SK-N-SH (cell line): ENCODE measurements at regions not wholly inside any gene's neighbourhood (a gene's known extent, or its start where the extent isn't known, plus 50 kb on each side); places are given as distances from the start of the nearest gene placed in this dataset.

ENCODE experiments used
- CTCF ChIA-PET: fragments of 300-600, 350-600 bp; formaldehyde crosslinking; extraction: SDS; loops from one replicate; lab custom pipeline; 2021; lab: Yijun Ruan, JAX
- POLR2A ChIA-PET: fragments of 350-600 bp; sonication (Branson Sonifier 250); formaldehyde crosslinking; extraction: SDS; loops from one replicate; lab custom pipeline; 2020; ENCODE audit warnings: antibody characterized with exemption, inconsistent platforms; lab: Yijun Ruan, JAX
- DNase-seq: peaks from one replicate; pipeline ENCODE4 v3.0.0; 2012
- H2AFZ ChIP-seq: fragments of 200-600 bp; sonication (generic); 2 replicates; pipeline ENCODE4 v1.8.1; 2016; ENCODE audit warnings: antibody characterized with exemption, mild to moderate bottlenecking, low read depth
- H3F3A ChIP-seq: fragments of 200-600 bp; sonication (generic); replicated peaks from 2 replicates; pipeline ENCODE3; 2016; ENCODE audit warnings: antibody characterized with exemption, mild to moderate bottlenecking; ENCODE audit not compliant: insufficient read depth
- H3K27ac ChIP-seq, 2 experiments: fragments of 200-500 bp in 1 of 2; fragments of 200-600 bp in 1 of 2; sonication (Bioruptor generic) in 1 of 2; sonication (generic), shearing (Covaris generic) in 1 of 2; 2 replicates each; pipeline versions ENCODE4 v1.5.1 to v1.6.1; 2014 to 2016; ENCODE audit warnings: low read depth in 2 of 2, inconsistent platforms in 1 of 2, low read length in 1 of 2, mild to moderate bottlenecking in 1 of 2, mixed read lengths in 1 of 2
- H3K27me3 ChIP-seq: fragments of 200-600 bp; sonication (generic), shearing (Covaris generic); 2 replicates; pipeline ENCODE4 v1.6.1; 2016; ENCODE audit warnings: mixed run types; ENCODE audit not compliant: insufficient read depth
- H3K36me3 ChIP-seq, 2 experiments: fragments of 200-500 bp in 1 of 2; fragments of 200-600 bp in 1 of 2; sonication (Bioruptor generic) in 1 of 2; sonication (generic) in 1 of 2; replicated peaks in 1 of 2; 2 replicates each; pipeline versions ENCODE3 to v1.5.1; 2014 to 2016; ENCODE audit warnings: low read length in 1 of 2, mild to moderate bottlenecking in 1 of 2; ENCODE audit not compliant: insufficient read depth in 2 of 2, control insufficient read depth in 1 of 2
- H3K4me1 ChIP-seq, 2 experiments: fragments of 200-500 bp in 1 of 2; fragments of 200-600 bp in 1 of 2; sonication (Bioruptor generic) in 1 of 2; sonication (generic), shearing (Covaris generic) in 1 of 2; 2 replicates each; pipeline versions ENCODE4 v1.5.1 to v1.6.1; 2014 to 2016; ENCODE audit warnings: low read depth in 1 of 2, low read length in 1 of 2, mixed run types in 1 of 2; ENCODE audit not compliant: insufficient read depth in 2 of 2, control insufficient read depth in 1 of 2
- H3K4me2 ChIP-seq: fragments of 200-600 bp; sonication (generic), shearing (Covaris generic); 2 replicates; pipeline ENCODE4 v1.6.1; 2017; ENCODE audit warnings: mixed run types
- H3K4me3 ChIP-seq, 2 experiments: fragments of 200-500 bp in 1 of 2; fragments of 200-600 bp in 1 of 2; sonication (Bioruptor generic) in 1 of 2; sonication (generic), shearing (Covaris generic) in 1 of 2; 2 replicates each; pipeline versions ENCODE4 v1.5.1 to v1.8.1; 2014 to 2016; ENCODE audit warnings: low read depth in 2 of 2, inconsistent platforms in 1 of 2, low read length in 1 of 2, mild to moderate bottlenecking in 1 of 2, mixed read lengths in 1 of 2, moderate library complexity in 1 of 2
- H3K79me2 ChIP-seq: fragments of 200-600 bp; sonication (generic); 2 replicates; pipeline ENCODE4 v1.8.1; 2017; ENCODE audit warnings: mild to moderate bottlenecking; ENCODE audit not compliant: insufficient read depth
- H3K9ac ChIP-seq: fragments of 200-600 bp; sonication (generic); 2 replicates; pipeline ENCODE4 v1.6.1; 2017; ENCODE audit warnings: mixed run types
- H3K9me2 ChIP-seq: fragments of 200-600 bp; sonication (generic); 2 replicates; pipeline ENCODE4 v1.6.1; 2017; ENCODE audit warnings: mixed run types
- H3K9me3 ChIP-seq: fragments of 200-600 bp; sonication (generic); 2 replicates; pipeline ENCODE4 v1.6.1; 2017; ENCODE audit warnings: mixed run types, mild to moderate bottlenecking, moderate library complexity
- H4K20me1 ChIP-seq: fragments of 200-600 bp; sonication (generic); 2 replicates; pipeline ENCODE4 v1.6.1; 2017; ENCODE audit warnings: mild to moderate bottlenecking, mixed run types; ENCODE audit not compliant: insufficient read depth
- ELF1 ChIP-seq: IDR thresholded peaks from 2 replicates; pipeline ENCODE4 v1.4.0; 2012
- EZH2phosphoT487 ChIP-seq: fragments of 200-600 bp; sonication (generic); IDR thresholded peaks from 2 replicates; pipeline ENCODE4 v1.6.1; 2017; ENCODE audit warnings: low read depth, mixed run types, mild to moderate bottlenecking, antibody characterized with exemption, moderate library complexity, borderline replicate concordance
- FOSL2 ChIP-seq: IDR thresholded peaks from 2 replicates; pipeline ENCODE4 v1.4.0; 2012; ENCODE audit warnings: low read depth, mild to moderate bottlenecking, moderate library complexity, borderline replicate concordance
- FOXJ3 ChIP-seq: sonication (generic); formaldehyde crosslinking; IDR thresholded peaks from 2 replicates; pipeline ENCODE4 v1.5.1; 2020; ENCODE audit warnings: mild to moderate bottlenecking, missing genetic modification reagents
- FOXM1 ChIP-seq: IDR thresholded peaks from 2 replicates; pipeline ENCODE4 v1.4.0; 2012; ENCODE audit warnings: low read depth, mild to moderate bottlenecking
- GABPA ChIP-seq: IDR thresholded peaks from 2 replicates; pipeline ENCODE4 v1.4.0; 2012; ENCODE audit warnings: low read depth, mild to moderate bottlenecking
- GATA2 ChIP-seq: sonication (generic); formaldehyde crosslinking; IDR thresholded peaks from 2 replicates; pipeline ENCODE4 v1.5.0; 2020; ENCODE audit warnings: mild to moderate bottlenecking, missing genetic modification reagents
- JUND ChIP-seq: IDR thresholded peaks from 2 replicates; pipeline ENCODE4 v1.4.0; 2012
- NFIC ChIP-seq: IDR thresholded peaks from 2 replicates; pipeline ENCODE4 v1.4.0; 2012; ENCODE audit warnings: borderline replicate concordance
- PBX3 ChIP-seq: IDR thresholded peaks from 2 replicates; pipeline ENCODE4; 2012
- RAD21 ChIP-seq: IDR thresholded peaks from 2 replicates; pipeline ENCODE4 v1.6.1; 2012; ENCODE audit warnings: mild to moderate bottlenecking, low read length
- RCOR1 ChIP-seq: fragments of 150-350 bp; IDR thresholded peaks from 2 replicates; pipeline ENCODE4 v1.6.1; 2017; ENCODE audit warnings: antibody characterized with exemption, low read length
- REST ChIP-seq: IDR thresholded peaks from 2 replicates; pipeline ENCODE4 v1.6.1; 2012; ENCODE audit warnings: mild to moderate bottlenecking, low read depth, low read length, moderate library complexity
- RFX5 ChIP-seq: IDR thresholded peaks from 2 replicates; pipeline ENCODE4 v1.6.1; 2012; ENCODE audit warnings: mild to moderate bottlenecking, improper control_type of control experiment, low read length
- SIN3A ChIP-seq: IDR thresholded peaks from 2 replicates; pipeline ENCODE4 v1.6.1; 2012; ENCODE audit warnings: low read depth, mild to moderate bottlenecking, low read length, moderate library complexity, borderline replicate concordance
- TAF1 ChIP-seq: IDR thresholded peaks from 2 replicates; pipeline ENCODE4 v1.6.1; 2012; ENCODE audit warnings: low read depth, mild to moderate bottlenecking, low read length, moderate library complexity, borderline replicate concordance
- WGBS: methylation state at CpG from one replicate; pipeline ENCODE4 v1.1.6; 2017; ENCODE audit warnings: low lambda C conversion rate; 5-methylcytosine and 5-hydroxymethylcytosine counted together
- TF ChIP-seq, protein P1 (sequence below): IDR thresholded peaks from 2 replicates; pipeline ENCODE4 v1.4.0; 2012; ENCODE audit warnings: low read depth, borderline replicate concordance
- TF ChIP-seq, protein P2 (sequence below): fragments of 200-600 bp; sonication (generic); IDR thresholded peaks from 2 replicates; pipeline ENCODE4 v1.6.1; 2017; ENCODE audit warnings: antibody characterized with exemption, mild to moderate bottlenecking, moderate library complexity

GRCh38 chrX:148080593-148080992 lies 99.5 kb downstream of the FMR1NB start:
- H3K4me2 ChIP-seq: no peak overlapping the region
- H3K4me3 ChIP-seq: no peak overlapping the region
- no peak overlapping the region for H2AFZ ChIP-seq
- WGBS: 0% methylated on average over 2 of the region's 2 CpGs
- H3K9me2 ChIP-seq: no peaks in the 10 kb centered on the region
- no peaks in the 10 kb centered on the region for H3K79me2 ChIP-seq
- no peaks in the 10 kb centered on the region for H3K27me3 ChIP-seq
- CTCF ChIA-PET: no interaction called here
- DNase-seq: no peak
- H4K20me1 ChIP-seq: no peaks in the 10 kb centered on the region
- no peaks in the 10 kb centered on the region for H3F3A ChIP-seq
- H3K36me3 ChIP-seq: no peaks in the 10 kb centered on the region
- no peak overlapping the region for H3K27ac ChIP-seq
- no peak overlapping the region for H3K9ac ChIP-seq
- H3K4me1 ChIP-seq: no peaks in the 10 kb centered on the region
- no peaks in the 10 kb centered on the region for H3K9me3 ChIP-seq
- no peak for TF ChIP-seq FOXJ3 (CRISPR knock-in tag)
- TF ChIP-seq RAD21: no peak
- no peak for TF ChIP-seq REST
- TF ChIP-seq RFX5: no peak
- no peak for TF ChIP-seq JUND
- TF ChIP-seq EZH2phosphoT487: no peak
- no peak for TF ChIP-seq FOXM1
- no peak for TF ChIP-seq TAF1
- no peak for TF ChIP-seq FOSL2
- no peak for TF ChIP-seq RCOR1
- no peak for TF ChIP-seq GATA2 (CRISPR knock-in tag)
- TF ChIP-seq GABPA: no peak
- no peak for TF ChIP-seq SIN3A
- TF ChIP-seq, protein P1, sequence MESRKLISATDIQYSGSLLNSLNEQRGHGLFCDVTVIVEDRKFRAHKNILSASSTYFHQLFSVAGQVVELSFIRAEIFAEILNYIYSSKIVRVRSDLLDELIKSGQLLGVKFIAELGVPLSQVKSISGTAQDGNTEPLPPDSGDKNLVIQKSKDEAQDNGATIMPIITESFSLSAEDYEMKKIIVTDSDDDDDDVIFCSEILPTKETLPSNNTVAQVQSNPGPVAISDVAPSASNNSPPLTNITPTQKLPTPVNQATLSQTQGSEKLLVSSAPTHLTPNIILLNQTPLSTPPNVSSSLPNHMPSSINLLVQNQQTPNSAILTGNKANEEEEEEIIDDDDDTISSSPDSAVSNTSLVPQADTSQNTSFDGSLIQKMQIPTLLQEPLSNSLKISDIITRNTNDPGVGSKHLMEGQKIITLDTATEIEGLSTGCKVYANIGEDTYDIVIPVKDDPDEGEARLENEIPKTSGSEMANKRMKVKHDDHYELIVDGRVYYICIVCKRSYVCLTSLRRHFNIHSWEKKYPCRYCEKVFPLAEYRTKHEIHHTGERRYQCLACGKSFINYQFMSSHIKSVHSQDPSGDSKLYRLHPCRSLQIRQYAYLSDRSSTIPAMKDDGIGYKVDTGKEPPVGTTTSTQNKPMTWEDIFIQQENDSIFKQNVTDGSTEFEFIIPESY: no peak
- TF ChIP-seq ELF1: no peak
- TF ChIP-seq, protein P2, sequence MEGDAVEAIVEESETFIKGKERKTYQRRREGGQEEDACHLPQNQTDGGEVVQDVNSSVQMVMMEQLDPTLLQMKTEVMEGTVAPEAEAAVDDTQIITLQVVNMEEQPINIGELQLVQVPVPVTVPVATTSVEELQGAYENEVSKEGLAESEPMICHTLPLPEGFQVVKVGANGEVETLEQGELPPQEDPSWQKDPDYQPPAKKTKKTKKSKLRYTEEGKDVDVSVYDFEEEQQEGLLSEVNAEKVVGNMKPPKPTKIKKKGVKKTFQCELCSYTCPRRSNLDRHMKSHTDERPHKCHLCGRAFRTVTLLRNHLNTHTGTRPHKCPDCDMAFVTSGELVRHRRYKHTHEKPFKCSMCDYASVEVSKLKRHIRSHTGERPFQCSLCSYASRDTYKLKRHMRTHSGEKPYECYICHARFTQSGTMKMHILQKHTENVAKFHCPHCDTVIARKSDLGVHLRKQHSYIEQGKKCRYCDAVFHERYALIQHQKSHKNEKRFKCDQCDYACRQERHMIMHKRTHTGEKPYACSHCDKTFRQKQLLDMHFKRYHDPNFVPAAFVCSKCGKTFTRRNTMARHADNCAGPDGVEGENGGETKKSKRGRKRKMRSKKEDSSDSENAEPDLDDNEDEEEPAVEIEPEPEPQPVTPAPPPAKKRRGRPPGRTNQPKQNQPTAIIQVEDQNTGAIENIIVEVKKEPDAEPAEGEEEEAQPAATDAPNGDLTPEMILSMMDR: no peak
- TF ChIP-seq NFIC: no peak
- TF ChIP-seq PBX3: no peak
- POLR2A ChIA-PET: no interaction called here
